K562 (cell line): ENCODE measurements at regions not wholly inside any gene's neighbourhood (a gene's known extent, or its start where the extent isn't known, plus 50 kb on each side); places are given as distances from the start of the nearest gene placed in this dataset.

Experiments used
- ATAC-seq: fragments of 200-7000 bp; cut with Tn5 transposase; 3 replicates; pipeline ENCODE4 v1.9.1; 2020; ENCODE audit warnings: moderate library complexity
- BruUV-seq: library from RNA; stranded (reverse); fragments of 400-500 nt; replicated peaks from 2 replicates; lab custom pipeline; 2021; lab: Mats Ljungman, UMichigan
- CTCF ChIA-PET: fragments of 300-600 bp; formaldehyde crosslinking; extraction: SDS; loops from one replicate; lab custom pipeline; 2021; ENCODE audit warnings: low intra/inter-chr PET ratio; lab: Yijun Ruan, JAX
- POLR2A ChIA-PET: fragments of 300-600, 350-650 bp; sonication (Branson Sonifier 250); formaldehyde crosslinking; extraction: SDS; loops from one replicate; lab custom pipeline; 2021; ENCODE audit warnings: antibody characterized with exemption, inconsistent platforms; lab: Yijun Ruan, JAX
- DNase-seq, 4 experiments: peaks; one replicate each; pipeline versions ENCODE4 v3.0.0 to v3.0.0-alpha.2; 2011 to 2018; ENCODE audit warnings: low spot score in 3 of 4, mixed read lengths in 3 of 4; ENCODE audit errors: extremely low read depth in 1 of 4
- FAIRE-seq: peaks from 2 replicates; lab custom pipeline; 2011; peaks lifted over from hg19 to GRCh38; lab: Jason Lieb, UNC
- H2AFZ ChIP-seq: 2 replicates; pipeline ENCODE4 v1.6.0; 2011; ENCODE audit warnings: low read depth, low read length, control low read depth, inconsistent platforms
- H3K27ac ChIP-seq: fragments of 200-600 bp; 3 replicates; pipeline ENCODE4 v1.8.0; 2011; ENCODE audit warnings: low read depth, mild to moderate bottlenecking, control low read depth, inconsistent platforms, low read length, moderate library complexity, mixed read lengths; ENCODE audit errors: extremely low read depth
- H3K27me3 ChIP-seq, 2 experiments: fragments of 300-600 bp in 1 of 2; 2 replicates in 1 of 2; 3 replicates in 1 of 2; pipeline versions ENCODE4 v1.6.0 to v1.8.0; 2011; ENCODE audit warnings: inconsistent platforms in 2 of 2, low read length in 2 of 2, mild to moderate bottlenecking in 1 of 2, mixed read lengths in 1 of 2, moderate library complexity in 1 of 2; ENCODE audit not compliant: control insufficient read depth in 2 of 2, insufficient read depth in 2 of 2
- H3K36me3 ChIP-seq: fragments of 300-600 bp; 3 replicates; pipeline ENCODE4 v1.8.0; 2011; ENCODE audit warnings: mild to moderate bottlenecking, low read length, inconsistent platforms; ENCODE audit not compliant: control insufficient read depth, insufficient read depth
- H3K4me1 ChIP-seq, 2 experiments: fragments of 200-600 bp in 1 of 2; replicated peaks in 1 of 2; 2 replicates in 1 of 2; 3 replicates in 1 of 2; pipeline versions ENCODE4 v1.5.1 to v1.8.0; 2011; ENCODE audit warnings: inconsistent platforms in 2 of 2, low read length in 2 of 2, mild to moderate bottlenecking in 1 of 2, mixed read lengths in 1 of 2, moderate library complexity in 1 of 2; ENCODE audit not compliant: control insufficient read depth in 2 of 2, insufficient read depth in 2 of 2
- H3K4me2 ChIP-seq: 2 replicates; pipeline ENCODE4 v1.6.1; 2011; ENCODE audit warnings: low read length, control low read depth, inconsistent platforms, mixed read lengths; ENCODE audit not compliant: insufficient read depth
- H3K4me3 ChIP-seq: fragments of 200-600 bp; sonication (generic), shearing (Covaris generic); 2 replicates; pipeline ENCODE4 v1.5.1; 2016; ENCODE audit warnings: control low read depth, inconsistent platforms
- H3K79me2 ChIP-seq: fragments of 200-600 bp; 3 replicates; pipeline ENCODE4 v1.8.0; 2011; ENCODE audit warnings: low read length, inconsistent platforms; ENCODE audit not compliant: control insufficient read depth, insufficient read depth
- H3K9ac ChIP-seq, 2 experiments: 2 replicates each; pipeline versions ENCODE4 v1.6.0 to v1.6.1; 2011; ENCODE audit warnings: low read depth in 2 of 2, low read length in 2 of 2, control low read depth in 1 of 2, inconsistent platforms in 1 of 2, mild to moderate bottlenecking in 1 of 2, mixed read lengths in 1 of 2; ENCODE audit not compliant: insufficient read depth in 1 of 2
- H3K9me1 ChIP-seq: one replicate; pipeline ENCODE4 v1.6.0; 2011; ENCODE audit warnings: inconsistent platforms, mild to moderate bottlenecking, low read length, moderate library complexity; ENCODE audit not compliant: control insufficient read depth, insufficient read depth
- H3K9me3 ChIP-seq: replicated peaks from 2 replicates; pipeline ENCODE4 v1.5.1; 2011; ENCODE audit warnings: low read depth, low read length, inconsistent platforms; ENCODE audit not compliant: control insufficient read depth, insufficient read depth
- H4K20me1 ChIP-seq: replicated peaks from 2 replicates; pipeline ENCODE4 v1.6.1; 2011; ENCODE audit warnings: low read length, inconsistent platforms, mixed read lengths; ENCODE audit not compliant: control insufficient read depth, insufficient read depth
- ARNT ChIP-seq, 2 experiments: fragments of 450-650 bp; IDR thresholded peaks; 2 replicates each; pipeline ENCODE4 v1.6.1; 2016; ENCODE audit warnings: mild to moderate bottlenecking in 1 of 2
- CREB1 ChIP-seq, 2 experiments: sonication (generic) in 1 of 2; formaldehyde crosslinking in 1 of 2; IDR thresholded peaks; 2 replicates each; pipeline versions ENCODE4 v1.6.1 to v1.8.0; 2012 to 2022; ENCODE audit warnings: inconsistent platforms in 1 of 2, mild to moderate bottlenecking in 1 of 2, missing genetic modification reagents in 1 of 2, moderate library complexity in 1 of 2
- E2F8 ChIP-seq: fragments of 450-650 bp; IDR thresholded peaks from 2 replicates; pipeline ENCODE4 v1.7.1; 2018; ENCODE audit warnings: mild to moderate bottlenecking, low read depth; ENCODE audit not compliant: partially characterized antibody
- ETV1 ChIP-seq: fragments of 450-650 bp; conservative IDR thresholded peaks from 2 replicates; pipeline ENCODE4 v1.6.1; 2016; ENCODE audit warnings: missing genetic modification characterization, control low read depth, low read depth, missing compliant biosample characterization
- NFRKB ChIP-seq: fragments of 450-650 bp; IDR thresholded peaks from 2 replicates; pipeline ENCODE4 v1.6.1; 2016; ENCODE audit warnings: low read depth
- PYGO2 ChIP-seq: fragments of 450-650 bp; IDR thresholded peaks from 2 replicates; pipeline ENCODE4 v1.6.1; 2016; ENCODE audit warnings: mild to moderate bottlenecking, missing genetic modification characterization, moderate library complexity, missing compliant biosample characterization
- RFX1 ChIP-seq: fragments of 450-650 bp; IDR thresholded peaks from 2 replicates; pipeline ENCODE4 v1.6.1; 2016; ENCODE audit warnings: mild to moderate bottlenecking, moderate library complexity
- SRSF7 ChIP-seq: fragments of 200-400 bp; formaldehyde crosslinking; optimal IDR thresholded peaks from 2 replicates; pipeline ENCODE3; 2017; ENCODE audit warnings: mild to moderate bottlenecking, low read depth, low read length
- XRCC3 ChIP-seq: fragments of 450-650 bp; IDR thresholded peaks from 2 replicates; pipeline ENCODE4 v1.6.1; 2017; ENCODE audit warnings: mild to moderate bottlenecking, moderate library complexity
- ZNF253 ChIP-seq: fragments of 250-450 bp; sonication (Bioruptor Pico); conservative IDR thresholded peaks from 2 replicates; pipeline ENCODE4 v1.6.1; 2021; ENCODE audit warnings: mild to moderate bottlenecking
- ZNF280B ChIP-seq: fragments of 250-450 bp; sonication (Bioruptor Pico); IDR thresholded peaks from 2 replicates; pipeline ENCODE4 v1.5.1; 2021; ENCODE audit warnings: mild to moderate bottlenecking
- in situ Hi-C: fragments of 300-500 bp; cut with MboI; formaldehyde crosslinking; loops from 4 replicates; pipeline ENCODE4 v1.15.0; 2018; ENCODE audit warnings: inconsistent platforms, mixed read lengths
- intact Hi-C: fragments of 100-400 bp; cut with micrococcal nuclease; formaldehyde crosslinking; loops from 2 replicates; pipeline ENCODE4 v1.14.2; 2022
- TF ChIP-seq, protein P1 (sequence below): IDR thresholded peaks from 2 replicates; pipeline ENCODE4 v1.6.1; 2016; ENCODE audit warnings: missing genetic modification characterization, missing compliant biosample characterization
- TF ChIP-seq, protein P2 (sequence below): fragments of 200-800 bp; sonication (Bioruptor generic); IDR thresholded peaks from 2 replicates; pipeline ENCODE4 v1.6.1; 2017; ENCODE audit warnings: missing genetic modification characterization, missing compliant biosample characterization
- TF ChIP-seq, protein P3 (sequence below), 2 experiments: IDR thresholded peaks; 2 replicates each; pipeline ENCODE4 v1.6.1; 2012; ENCODE audit warnings: improper control_type of control experiment in 2 of 2, low read depth in 2 of 2, low read length in 2 of 2, borderline replicate concordance in 1 of 2

DNA sequence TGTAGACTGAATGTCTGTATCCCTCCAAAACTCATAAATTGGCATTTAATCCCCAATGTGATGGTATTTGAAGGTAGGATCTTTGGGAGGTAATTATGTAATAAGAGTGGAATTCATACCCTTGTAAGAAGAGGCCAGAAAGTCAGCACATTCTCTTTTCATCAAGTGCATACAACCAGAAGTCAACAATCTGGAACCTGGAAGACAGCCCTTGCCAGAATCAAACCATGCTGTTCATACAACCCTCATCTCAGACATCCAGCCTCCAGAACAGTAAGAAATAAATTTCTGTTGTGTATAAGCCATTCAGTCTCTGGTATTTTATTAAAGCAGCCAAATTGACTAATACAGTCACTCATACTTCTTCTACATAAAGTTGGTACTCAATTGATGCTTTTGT lies 481.0 kb upstream of the SOX9 start:
- DNase-seq (no peak), ATAC-seq (no peak), FAIRE-seq (no peak)
- Histone ChIP-seq H4K20me1 (no peaks in the 10 kb centered on the region), H3K9me3 (no peaks in the 10 kb centered on the region), H3K9me1 (no peaks in the 10 kb centered on the region), H3K4me1 (no peaks in the 10 kb centered on the region), H3K79me2 (no peaks in the 10 kb centered on the region), H3K36me3 (no peaks in the 10 kb centered on the region), H3K27me3 (no peaks in the 10 kb centered on the region), H3K9ac (no peak overlapping the region), H3K27ac (no peak overlapping the region), H2AFZ (no peak overlapping the region), H3K4me3 (no peak overlapping the region), H3K4me2 (no peak overlapping the region)
- ChIA-PET POLR2A (no interaction called here), CTCF (no interaction called here)
- intact Hi-C loops = no loop called here
- no TSS peak for BruUV-seq
- in situ Hi-C loops = no loop called here
- TF ChIP-seq ETV1 (tag) (no peak), XRCC3 (no peak), CREB1 (IDR thresholded peaks at IDR 0.05) (no peak), CREB1 (CRISPR knock-in tag; IDR thresholded peaks at IDR 0.05) (no peak), E2F8 (no peak), PYGO2 (tag) (no peak), ARNT (IDR thresholded peaks at IDR 0.05) (no peak), ZNF280B (CRISPR knock-in tag) (no peak), ZNF253 (CRISPR knock-in tag) (no peak), SRSF7 (no peak), RFX1 (no peak), NFRKB (no peak)
- TF ChIP-seq, protein P1, sequence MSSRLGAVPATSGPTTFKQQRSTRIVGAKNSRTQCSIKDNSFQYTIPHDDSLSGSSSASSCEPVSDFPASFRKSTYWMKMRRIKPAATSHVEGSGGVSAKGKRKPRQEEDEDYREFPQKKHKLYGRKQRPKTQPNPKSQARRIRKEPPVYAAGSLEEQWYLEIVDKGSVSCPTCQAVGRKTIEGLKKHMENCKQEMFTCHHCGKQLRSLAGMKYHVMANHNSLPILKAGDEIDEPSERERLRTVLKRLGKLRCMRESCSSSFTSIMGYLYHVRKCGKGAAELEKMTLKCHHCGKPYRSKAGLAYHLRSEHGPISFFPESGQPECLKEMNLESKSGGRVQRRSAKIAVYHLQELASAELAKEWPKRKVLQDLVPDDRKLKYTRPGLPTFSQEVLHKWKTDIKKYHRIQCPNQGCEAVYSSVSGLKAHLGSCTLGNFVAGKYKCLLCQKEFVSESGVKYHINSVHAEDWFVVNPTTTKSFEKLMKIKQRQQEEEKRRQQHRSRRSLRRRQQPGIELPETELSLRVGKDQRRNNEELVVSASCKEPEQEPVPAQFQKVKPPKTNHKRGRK (tag) = no peak
- TF ChIP-seq, protein P2, sequence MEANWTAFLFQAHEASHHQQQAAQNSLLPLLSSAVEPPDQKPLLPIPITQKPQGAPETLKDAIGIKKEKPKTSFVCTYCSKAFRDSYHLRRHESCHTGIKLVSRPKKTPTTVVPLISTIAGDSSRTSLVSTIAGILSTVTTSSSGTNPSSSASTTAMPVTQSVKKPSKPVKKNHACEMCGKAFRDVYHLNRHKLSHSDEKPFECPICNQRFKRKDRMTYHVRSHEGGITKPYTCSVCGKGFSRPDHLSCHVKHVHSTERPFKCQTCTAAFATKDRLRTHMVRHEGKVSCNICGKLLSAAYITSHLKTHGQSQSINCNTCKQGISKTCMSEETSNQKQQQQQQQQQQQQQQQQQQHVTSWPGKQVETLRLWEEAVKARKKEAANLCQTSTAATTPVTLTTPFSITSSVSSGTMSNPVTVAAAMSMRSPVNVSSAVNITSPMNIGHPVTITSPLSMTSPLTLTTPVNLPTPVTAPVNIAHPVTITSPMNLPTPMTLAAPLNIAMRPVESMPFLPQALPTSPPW (CRISPR knock-in tag) = no peak
- TF ChIP-seq, protein P3, sequence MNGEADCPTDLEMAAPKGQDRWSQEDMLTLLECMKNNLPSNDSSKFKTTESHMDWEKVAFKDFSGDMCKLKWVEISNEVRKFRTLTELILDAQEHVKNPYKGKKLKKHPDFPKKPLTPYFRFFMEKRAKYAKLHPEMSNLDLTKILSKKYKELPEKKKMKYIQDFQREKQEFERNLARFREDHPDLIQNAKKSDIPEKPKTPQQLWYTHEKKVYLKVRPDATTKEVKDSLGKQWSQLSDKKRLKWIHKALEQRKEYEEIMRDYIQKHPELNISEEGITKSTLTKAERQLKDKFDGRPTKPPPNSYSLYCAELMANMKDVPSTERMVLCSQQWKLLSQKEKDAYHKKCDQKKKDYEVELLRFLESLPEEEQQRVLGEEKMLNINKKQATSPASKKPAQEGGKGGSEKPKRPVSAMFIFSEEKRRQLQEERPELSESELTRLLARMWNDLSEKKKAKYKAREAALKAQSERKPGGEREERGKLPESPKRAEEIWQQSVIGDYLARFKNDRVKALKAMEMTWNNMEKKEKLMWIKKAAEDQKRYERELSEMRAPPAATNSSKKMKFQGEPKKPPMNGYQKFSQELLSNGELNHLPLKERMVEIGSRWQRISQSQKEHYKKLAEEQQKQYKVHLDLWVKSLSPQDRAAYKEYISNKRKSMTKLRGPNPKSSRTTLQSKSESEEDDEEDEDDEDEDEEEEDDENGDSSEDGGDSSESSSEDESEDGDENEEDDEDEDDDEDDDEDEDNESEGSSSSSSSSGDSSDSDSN (IDR thresholded peaks at IDR 0.05; ENCODE audit: borderline replicate concordance in 1 of 2, low read depth in 2 of 2, low read length in 2 of 2) = no peak
